K562 (cell line): ENCODE measurements at regions not wholly inside any gene's neighbourhood (a gene's known extent, or its start where the extent isn't known, plus 50 kb on each side); places are given as distances from the start of the nearest gene placed in this dataset.

ENCODE experiments used
- EZH2 ChIP-seq: IDR thresholded peaks from 2 replicates; pipeline ENCODE4 v1.6.1; 2012; ENCODE audit warnings: low read depth, mild to moderate bottlenecking, inconsistent platforms, low read length, borderline replicate concordance
- MTF1 ChIP-seq: fragments of 250-450 bp; sonication (Bioruptor Pico); IDR thresholded peaks from 2 replicates; pipeline ENCODE4 v1.9.0; 2021; ENCODE audit warnings: moderate library complexity, mild to moderate bottlenecking, inconsistent platforms, borderline replicate concordance
- PCBP2 ChIP-seq: fragments of 200-400 bp; formaldehyde crosslinking; IDR thresholded peaks from 2 replicates; pipeline ENCODE4 v1.6.1; 2018; ENCODE audit warnings: low read length, low read depth, mild to moderate bottlenecking, moderate library complexity; ENCODE audit not compliant: poor library complexity, severe bottlenecking
- PHF8 ChIP-seq: fragments of 200-600 bp; sonication (generic); IDR thresholded peaks from 2 replicates; pipeline ENCODE4 v1.6.1; 2012; ENCODE audit warnings: mixed run types, mild to moderate bottlenecking, inconsistent platforms, low read length, moderate library complexity, borderline replicate concordance
- POLR2A ChIP-seq: fragments of 450-650 bp; conservative IDR thresholded peaks from 2 replicates; pipeline ENCODE4 v1.6.1; 2016
- TCF7 ChIP-seq: sonication (generic); IDR thresholded peaks from 2 replicates; pipeline ENCODE4 v1.6.1; 2016; ENCODE audit warnings: antibody characterized with exemption, borderline replicate concordance
- YY1 ChIP-seq, 3 experiments: IDR thresholded peaks; 2 replicates each; pipeline ENCODE4 v1.6.1; 2011; ENCODE audit warnings: low read length in 2 of 3, mild to moderate bottlenecking in 2 of 3, moderate library complexity in 2 of 3, borderline replicate concordance in 1 of 3, control low read depth in 1 of 3, low read depth in 1 of 3; ENCODE audit not compliant: insufficient read depth in 3 of 3, insufficient replicate concordance in 2 of 3, control insufficient read depth in 1 of 3, insufficient read length in 1 of 3; ENCODE audit errors: extremely low read depth in 1 of 3
- ZC3H8 ChIP-seq: fragments of 450-650 bp; IDR thresholded peaks from 2 replicates; pipeline ENCODE4 v1.6.1; 2017
- TF ChIP-seq, protein P1 (sequence below), 3 experiments: IDR thresholded peaks in 2 of 3; conservative IDR thresholded peaks in 1 of 3; 2 replicates each; pipeline ENCODE4 v1.5.1; 2011 to 2012; ENCODE audit warnings: low read length in 3 of 3, mild to moderate bottlenecking in 3 of 3, control low read depth in 2 of 3, improper control_type of control experiment in 1 of 3, inconsistent platforms in 1 of 3, low read depth in 1 of 3, mixed read lengths in 1 of 3, moderate library complexity in 1 of 3; ENCODE audit not compliant: insufficient read depth in 2 of 3
- TF ChIP-seq, protein P2 (sequence below): fragments of 450-650 bp; formaldehyde crosslinking; IDR thresholded peaks from 2 replicates; pipeline ENCODE4 v1.4.0; 2022; ENCODE audit warnings: missing genetic modification characterization

DNA sequence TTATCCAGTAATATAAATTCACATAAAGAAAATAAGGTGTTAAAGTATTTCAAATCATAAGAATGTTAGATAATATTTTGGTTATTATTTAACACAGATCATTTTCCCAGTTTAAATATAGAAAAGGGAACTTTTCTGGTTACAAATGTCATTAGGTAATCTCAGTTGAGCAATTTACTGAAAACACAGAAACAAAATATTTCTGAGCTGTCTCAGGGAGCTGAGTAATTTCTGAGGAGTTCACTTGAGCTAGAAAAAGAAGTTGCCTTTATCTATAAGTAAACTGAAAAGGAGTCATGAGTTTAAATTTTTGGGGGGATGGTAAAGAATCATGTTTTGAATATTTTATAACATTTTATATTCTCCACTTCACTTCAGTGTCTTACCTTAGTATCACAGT is 855.4 kb upstream of the ARPP21 start:
- TF ChIP-seq ZC3H8 (no peak), TCF7 (no peak), MTF1 (CRISPR knock-in tag) (no peak), PCBP2 (no peak), YY1 (IDR thresholded peaks at IDR 0.05; ENCODE audit: borderline replicate concordance in 1 of 3, control insufficient read depth in 1 of 3, extremely low read depth in 1 of 3, insufficient read depth in 3 of 3, insufficient read length in 1 of 3, insufficient replicate concordance in 2 of 3, low read depth in 1 of 3, low read length in 2 of 3) (no peak), POLR2A (no peak), PHF8 (no peak), EZH2 (no peak)
- TF ChIP-seq, protein P1, sequence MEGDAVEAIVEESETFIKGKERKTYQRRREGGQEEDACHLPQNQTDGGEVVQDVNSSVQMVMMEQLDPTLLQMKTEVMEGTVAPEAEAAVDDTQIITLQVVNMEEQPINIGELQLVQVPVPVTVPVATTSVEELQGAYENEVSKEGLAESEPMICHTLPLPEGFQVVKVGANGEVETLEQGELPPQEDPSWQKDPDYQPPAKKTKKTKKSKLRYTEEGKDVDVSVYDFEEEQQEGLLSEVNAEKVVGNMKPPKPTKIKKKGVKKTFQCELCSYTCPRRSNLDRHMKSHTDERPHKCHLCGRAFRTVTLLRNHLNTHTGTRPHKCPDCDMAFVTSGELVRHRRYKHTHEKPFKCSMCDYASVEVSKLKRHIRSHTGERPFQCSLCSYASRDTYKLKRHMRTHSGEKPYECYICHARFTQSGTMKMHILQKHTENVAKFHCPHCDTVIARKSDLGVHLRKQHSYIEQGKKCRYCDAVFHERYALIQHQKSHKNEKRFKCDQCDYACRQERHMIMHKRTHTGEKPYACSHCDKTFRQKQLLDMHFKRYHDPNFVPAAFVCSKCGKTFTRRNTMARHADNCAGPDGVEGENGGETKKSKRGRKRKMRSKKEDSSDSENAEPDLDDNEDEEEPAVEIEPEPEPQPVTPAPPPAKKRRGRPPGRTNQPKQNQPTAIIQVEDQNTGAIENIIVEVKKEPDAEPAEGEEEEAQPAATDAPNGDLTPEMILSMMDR (IDR thresholded peaks at IDR 0.05 in 2 of 3, conservative IDR thresholded peaks at IDR 0.05 in 1 of 3; ENCODE audit: insufficient read depth in 2 of 3, low read depth in 1 of 3, low read length in 3 of 3): no peak
- TF ChIP-seq, protein P2, sequence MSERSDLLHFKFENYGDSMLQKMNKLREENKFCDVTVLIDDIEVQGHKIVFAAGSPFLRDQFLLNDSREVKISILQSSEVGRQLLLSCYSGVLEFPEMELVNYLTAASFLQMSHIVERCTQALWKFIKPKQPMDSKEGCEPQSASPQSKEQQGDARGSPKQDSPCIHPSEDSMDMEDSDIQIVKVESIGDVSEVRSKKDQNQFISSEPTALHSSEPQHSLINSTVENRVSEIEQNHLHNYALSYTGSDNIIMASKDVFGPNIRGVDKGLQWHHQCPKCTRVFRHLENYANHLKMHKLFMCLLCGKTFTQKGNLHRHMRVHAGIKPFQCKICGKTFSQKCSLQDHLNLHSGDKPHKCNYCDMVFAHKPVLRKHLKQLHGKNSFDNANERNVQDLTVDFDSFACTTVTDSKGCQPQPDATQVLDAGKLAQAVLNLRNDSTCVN (CRISPR knock-in tag): no peak
